Fibroblast of the conjunctiva (primary cell): ENCODE measurements at regions not wholly inside any gene's neighbourhood (a gene's known extent, or its start where the extent isn't known, plus 50 kb on each side); places are given as distances from the start of the nearest gene placed in this dataset.

Source experiments
- DNase-seq: peaks from one replicate; pipeline ENCODE4 v3.0.0-alpha.2; 2010; ENCODE audit warnings: low read depth

GRCh38 chr12:127536833-127537428 is 730.0 kb upstream of the TMEM132C start:
- DNase-seq, result no peak

- no peak for DNase-seq
These were observed 728.7 kb upstream of the TMEM132C start for GRCh38 chr12:127538316-127538715.

- no peak for DNase-seq
These were observed 727.6 kb upstream of the TMEM132C start for GRCh38 chr12:127539226-127539858.

- no peak for DNase-seq
These were observed 724.6 kb upstream of the TMEM132C start for GRCh38 chr12:127542391-127542790.

- DNase-seq, result no peak
These were observed 724.0 kb upstream of the TMEM132C start for GRCh38 chr12:127542931-127543330.

- no peak for DNase-seq
These were observed 720.1 kb upstream of the TMEM132C start for GRCh38 chr12:127546721-127547505.

- DNase-seq, result no peak
These were observed 718.8 kb upstream of the TMEM132C start for GRCh38 chr12:127548123-127548553.

GRCh38 chr12:127550271-127550670 is 716.7 kb upstream of the TMEM132C start:
- no peak for DNase-seq

- no peak for DNase-seq
These were observed 714.1 kb upstream of the TMEM132C start for GRCh38 chr12:127552838-127553237.

GRCh38 chr12:127555071-127555470 is 711.9 kb upstream of the TMEM132C start:
- no peak for DNase-seq

GRCh38 chr12:127556231-127556886 is 710.6 kb upstream of the TMEM132C start:
- no peak for DNase-seq

- no peak for DNase-seq
These were observed 708.6 kb upstream of the TMEM132C start for GRCh38 chr12:127558361-127558760.

- peak; percentile 76 for DNase-seq
These were observed 707.5 kb upstream of the TMEM132C start for GRCh38 chr12:127559349-127560040.

- DNase-seq, result no peak
These were observed 706.9 kb upstream of the TMEM132C start for GRCh38 chr12:127560041-127560478.

GRCh38 chr12:127562816-127563215 is 704.2 kb upstream of the TMEM132C start:
- DNase-seq, result no peak

- DNase-seq, result no peak
These were observed 701.7 kb upstream of the TMEM132C start for GRCh38 chr12:127565241-127565640.

- DNase-seq, result no peak
These were observed 699.4 kb upstream of the TMEM132C start for GRCh38 chr12:127567531-127567930.

GRCh38 chr12:127570387-127570786 is 696.6 kb upstream of the TMEM132C start:
- DNase-seq, result no peak

- no peak for DNase-seq
These were observed 696.1 kb upstream of the TMEM132C start for GRCh38 chr12:127570793-127571360.

GRCh38 chr12:127571578-127571977 is 695.4 kb upstream of the TMEM132C start:
- DNase-seq, result no peak

- DNase-seq, result no peak
These were observed 687.5 kb upstream of the TMEM132C start for GRCh38 chr12:127579446-127579845.

GRCh38 chr12:127582074-127582473 is 684.9 kb upstream of the TMEM132C start:
- DNase-seq, result no peak
